ENCODE measurements at regions not wholly inside any gene's neighbourhood (a gene's known extent, or its start where the extent isn't known, plus 50 kb on each side); places are given as distances from the start of the nearest gene placed in this dataset.
"Not testable (repeated sequence)": the region's sequence is repeated elsewhere in the genome, so short reads cannot be mapped to it uniquely, and the experiment has no call there.

GRCh38 chr6:79410806-79411205 is 126.4 kb downstream of the LCA5 start:
- no peak overlapping the region for H3K4me3 ChIP-seq (ENCODE audit: low read depth, low read length)
- DNase-seq (ENCODE audit: low read depth), result no peak
- TF ChIP-seq, protein P1, sequence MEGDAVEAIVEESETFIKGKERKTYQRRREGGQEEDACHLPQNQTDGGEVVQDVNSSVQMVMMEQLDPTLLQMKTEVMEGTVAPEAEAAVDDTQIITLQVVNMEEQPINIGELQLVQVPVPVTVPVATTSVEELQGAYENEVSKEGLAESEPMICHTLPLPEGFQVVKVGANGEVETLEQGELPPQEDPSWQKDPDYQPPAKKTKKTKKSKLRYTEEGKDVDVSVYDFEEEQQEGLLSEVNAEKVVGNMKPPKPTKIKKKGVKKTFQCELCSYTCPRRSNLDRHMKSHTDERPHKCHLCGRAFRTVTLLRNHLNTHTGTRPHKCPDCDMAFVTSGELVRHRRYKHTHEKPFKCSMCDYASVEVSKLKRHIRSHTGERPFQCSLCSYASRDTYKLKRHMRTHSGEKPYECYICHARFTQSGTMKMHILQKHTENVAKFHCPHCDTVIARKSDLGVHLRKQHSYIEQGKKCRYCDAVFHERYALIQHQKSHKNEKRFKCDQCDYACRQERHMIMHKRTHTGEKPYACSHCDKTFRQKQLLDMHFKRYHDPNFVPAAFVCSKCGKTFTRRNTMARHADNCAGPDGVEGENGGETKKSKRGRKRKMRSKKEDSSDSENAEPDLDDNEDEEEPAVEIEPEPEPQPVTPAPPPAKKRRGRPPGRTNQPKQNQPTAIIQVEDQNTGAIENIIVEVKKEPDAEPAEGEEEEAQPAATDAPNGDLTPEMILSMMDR (conservative IDR thresholded peaks at IDR 0.05; ENCODE audit: low read depth, low read length), result no peak

DNA sequence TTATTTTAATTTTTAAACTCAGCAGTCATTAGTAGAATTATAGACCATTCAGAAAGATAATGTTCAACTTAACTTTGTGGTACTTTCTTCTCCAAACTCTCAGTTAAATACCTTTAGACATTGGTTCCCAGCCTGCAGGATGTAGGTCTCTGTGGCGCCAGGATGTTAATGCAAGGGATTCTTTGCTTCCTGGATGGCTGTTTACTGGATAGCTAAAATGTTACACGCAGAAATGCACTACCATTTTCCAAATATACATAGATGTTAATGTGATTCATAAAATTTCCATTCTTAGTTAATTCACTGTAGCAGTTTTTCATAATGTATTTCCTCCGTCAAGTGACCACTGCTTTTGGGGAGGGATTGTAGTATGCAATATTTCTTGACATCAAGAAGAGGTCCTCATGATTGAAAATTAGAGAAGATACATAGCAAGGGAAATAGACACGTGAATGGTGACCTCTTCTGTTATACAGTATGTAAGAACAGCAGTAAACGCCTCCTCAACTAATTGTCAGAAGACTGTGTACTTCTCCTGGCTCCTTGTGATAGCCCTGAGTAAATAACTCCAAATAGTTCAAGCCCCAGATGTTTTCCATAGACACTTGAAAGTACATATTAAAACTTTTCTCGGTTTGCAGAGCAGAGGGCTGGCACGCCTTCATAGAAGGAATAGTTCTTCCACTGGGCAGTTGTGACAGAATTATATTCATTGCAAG is 128.8 kb downstream of the LCA5 start:
- TF ChIP-seq, protein P1 (conservative IDR thresholded peaks at IDR 0.05; ENCODE audit: low read depth, low read length), result no peak
- no peak overlapping the region for H3K4me3 ChIP-seq (ENCODE audit: low read depth, low read length)
- no peak for DNase-seq (ENCODE audit: low read depth)

- no peak overlapping the region for H3K4me3 ChIP-seq (ENCODE audit: low read depth, low read length)
- TF ChIP-seq, protein P1 (conservative IDR thresholded peaks at IDR 0.05; ENCODE audit: low read depth, low read length), result no peak
- DNase-seq (ENCODE audit: low read depth), result no peak
Observed at GRCh38 chr6:79404677-79405076, 132.6 kb downstream of the LCA5 start.

GRCh38 chr6:79404261-79404660 is 133.0 kb downstream of the LCA5 start:
- H3K4me3 ChIP-seq (ENCODE audit: low read depth, low read length), result no peak overlapping the region
- DNase-seq (ENCODE audit: low read depth), result no peak
- TF ChIP-seq, protein P1 (conservative IDR thresholded peaks at IDR 0.05; ENCODE audit: low read depth, low read length), result no peak

DNA sequence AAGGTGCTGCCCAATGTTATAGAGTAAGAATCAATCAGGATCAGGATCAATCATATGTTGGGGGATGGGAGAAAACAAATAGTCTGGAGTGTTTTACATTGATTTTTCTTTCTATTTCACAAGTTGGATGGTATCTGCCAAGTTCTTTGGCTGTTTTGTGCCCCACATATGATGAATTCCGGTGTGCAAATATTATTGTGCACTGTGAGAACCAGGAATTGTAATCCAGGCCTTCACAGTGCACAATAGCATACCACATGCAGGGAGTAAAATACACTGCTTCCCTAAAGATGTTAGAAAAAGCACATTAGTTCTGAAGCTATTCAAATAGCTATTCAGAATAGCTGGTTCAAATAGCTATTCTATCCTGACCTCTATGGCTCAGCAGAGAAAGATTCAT is 133.7 kb downstream of the LCA5 start:
- TF ChIP-seq, protein P1 (conservative IDR thresholded peaks at IDR 0.05; ENCODE audit: low read depth, low read length), result no peak
- no peak for DNase-seq (ENCODE audit: low read depth)
- H3K4me3 ChIP-seq (ENCODE audit: low read depth, low read length), result no peak overlapping the region

- H3K4me3 ChIP-seq (ENCODE audit: low read depth, low read length), result no peak overlapping the region
- no peak for DNase-seq (ENCODE audit: low read depth)
- TF ChIP-seq, protein P1 (conservative IDR thresholded peaks at IDR 0.05; ENCODE audit: low read depth, low read length), result no peak
Observed at GRCh38 chr6:79403086-79403485, 134.1 kb downstream of the LCA5 start.

DNA sequence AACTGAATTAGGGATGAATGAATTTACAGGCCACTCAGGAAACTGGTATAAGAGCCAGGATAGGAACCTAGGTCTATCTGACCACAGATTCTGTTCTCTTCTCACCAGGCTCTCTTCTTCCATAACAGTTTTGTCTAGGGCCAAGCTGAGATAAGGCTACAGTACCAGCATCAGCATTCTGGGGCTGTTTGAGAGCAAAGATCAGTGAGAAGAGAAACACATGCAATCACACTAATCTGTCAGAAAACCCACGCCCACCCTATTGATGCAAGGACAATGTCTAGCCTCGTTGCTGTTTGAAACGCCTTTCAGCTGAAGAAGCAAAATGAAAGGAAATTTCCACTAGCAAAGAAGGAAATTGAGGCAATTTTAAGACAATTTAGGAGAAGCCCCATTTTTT is 137.7 kb downstream of the LCA5 start:
- TF ChIP-seq, protein P1 (conservative IDR thresholded peaks at IDR 0.05; ENCODE audit: low read depth, low read length), result no peak
- no peak overlapping the region for H3K4me3 ChIP-seq (ENCODE audit: low read depth, low read length)
- no peak for DNase-seq (ENCODE audit: low read depth)

DNA sequence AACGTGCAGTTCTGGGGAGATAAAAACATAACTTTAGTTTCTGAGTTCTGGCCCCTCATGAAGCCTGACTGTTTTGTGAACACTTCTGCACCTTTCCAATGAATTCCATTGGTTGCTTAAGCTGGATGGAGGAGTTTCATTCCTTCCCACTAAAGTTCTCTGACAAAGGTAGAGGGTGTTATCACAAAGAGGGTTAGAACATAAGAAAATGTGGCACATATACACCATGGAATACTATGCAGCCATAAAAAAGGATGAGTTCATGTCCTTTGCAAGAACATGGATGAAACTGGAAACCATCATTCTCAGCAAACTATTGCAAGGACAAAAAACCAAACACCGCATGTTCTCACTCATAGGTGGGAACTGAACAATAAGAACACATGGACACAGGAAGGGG is 138.6 kb downstream of the LCA5 start:
- DNase-seq (ENCODE audit: low read depth); H3K4me3 ChIP-seq (ENCODE audit: low read depth, low read length): not testable (repeated sequence)
